Lower lobe of right lung (tissue), 2 donors: ENCODE measurements at regions not wholly inside any gene's neighbourhood (a gene's known extent, or its start where the extent isn't known, plus 50 kb on each side); places are given as distances from the start of the nearest gene placed in this dataset.

Source experiments
- ATAC-seq, 2 donors: fragments of 200-7000 bp; cut with Tn5 transposase; one replicate each; pipeline ENCODE4 v1.9.1; 2020 to 2022; ENCODE audit warnings: mild to moderate bottlenecking in 2 of 2, moderate library complexity in 2 of 2
- DNase-seq: peaks from one replicate; pipeline ENCODE4 v3.0.0-alpha.2; 2020
- H3K27ac ChIP-seq: fragments of 200-600 bp; one replicate; pipeline ENCODE4 v1.8.0; 2022
- H3K27me3 ChIP-seq: fragments of 200-600 bp; one replicate; pipeline ENCODE4 v1.8.0; 2022; ENCODE audit warnings: low read depth
- H3K36me3 ChIP-seq: fragments of 200-600 bp; one replicate; pipeline ENCODE4 v1.8.0; 2022; ENCODE audit warnings: mild to moderate bottlenecking
- H3K4me1 ChIP-seq: fragments of 200-600 bp; one replicate; pipeline ENCODE4 v1.8.0; 2022
- H3K4me3 ChIP-seq: fragments of 200-600 bp; one replicate; pipeline ENCODE4 v1.8.0; 2022; ENCODE audit warnings: mild to moderate bottlenecking
- H3K9me3 ChIP-seq: fragments of 200-600 bp; one replicate; pipeline ENCODE4 v1.8.0; 2022
- CTCF ChIP-seq: fragments of 200-600 bp; IDR thresholded peaks from one replicate; pipeline ENCODE4 v1.8.0; 2022; ENCODE audit warnings: antibody characterized with exemption, mild to moderate bottlenecking
- intact Hi-C: fragments of 100-400 bp; cut with DNase I; formaldehyde crosslinking; loops from one replicate; pipeline ENCODE4 v1.11.0; 2022
- donor health status: DM: no; HTN: yes; CAD: no; lungs with severe emphysema.

GRCh38 chr3:148315756-148316155 lies 381.9 kb upstream of the AGTR1 start:
- Histone ChIP-seq H3K9me3 (no peaks in the 10 kb centered on the region), H3K36me3 (no peaks in the 10 kb centered on the region), H3K27me3 (no peaks in the 10 kb centered on the region), H3K4me1 (no peaks in the 10 kb centered on the region), H3K4me3 (no peak overlapping the region), H3K27ac (no peak overlapping the region)
- TF ChIP-seq CTCF, result no peak
- intact Hi-C loops, result no loop called here
- no peak for DNase-seq
- no peak for ATAC-seq

GRCh38 chr3:148318240-148318639 lies 379.5 kb upstream of the AGTR1 start:
- DNase-seq (no peak), ATAC-seq (no peak)
- Histone ChIP-seq H3K4me3 (no peak overlapping the region), H3K36me3 (no peaks in the 10 kb centered on the region), H3K27me3 (no peaks in the 10 kb centered on the region), H3K9me3 (no peaks in the 10 kb centered on the region), H3K27ac (no peak overlapping the region), H3K4me1 (no peaks in the 10 kb centered on the region)
- intact Hi-C loops, result no loop called here
- TF ChIP-seq CTCF, result no peak

- H3K4me1 ChIP-seq, result no peaks in the 10 kb centered on the region
- H3K27me3 ChIP-seq, result no peaks in the 10 kb centered on the region
- intact Hi-C loops, result no loop called here
- H3K9me3 ChIP-seq, result no peaks in the 10 kb centered on the region
- no peak for TF ChIP-seq CTCF
- no peaks in the 10 kb centered on the region for H3K36me3 ChIP-seq
- DNase-seq (no peak), ATAC-seq (peak in 1 of 2 donors; percentile 41)
- H3K4me3 ChIP-seq, result no peak overlapping the region
- H3K27ac ChIP-seq, result no peak overlapping the region
These were observed 378.4 kb upstream of the AGTR1 start for GRCh38 chr3:148319161-148319915.

- DNase-seq (no peak), ATAC-seq (no peak)
- TF ChIP-seq CTCF, result no peak
- H3K4me1 ChIP-seq, result no peaks in the 10 kb centered on the region
- intact Hi-C loops, result no loop called here
- no peak overlapping the region for H3K27ac ChIP-seq
- H3K4me3 ChIP-seq, result no peak overlapping the region
- no peaks in the 10 kb centered on the region for H3K27me3 ChIP-seq
- H3K36me3 ChIP-seq, result no peaks in the 10 kb centered on the region
- no peaks in the 10 kb centered on the region for H3K9me3 ChIP-seq
These were observed 377.7 kb upstream of the AGTR1 start for GRCh38 chr3:148319960-148320359.

- H3K9me3 ChIP-seq, result no peaks in the 10 kb centered on the region
- H3K4me1 ChIP-seq, result no peaks in the 10 kb centered on the region
- no peak for DNase-seq
- no peaks in the 10 kb centered on the region for H3K36me3 ChIP-seq
- no peak overlapping the region for H3K27ac ChIP-seq
- intact Hi-C loops, result no loop called here
- no peaks in the 10 kb centered on the region for H3K27me3 ChIP-seq
- no peak for TF ChIP-seq CTCF
- no peak overlapping the region for H3K4me3 ChIP-seq
- ATAC-seq, result no peak
These were observed 368.0 kb upstream of the AGTR1 start for GRCh38 chr3:148329481-148330235.
